Epithelial cell of proximal tubule (primary cell): ENCODE measurements at regions not wholly inside any gene's neighbourhood (a gene's known extent, or its start where the extent isn't known, plus 50 kb on each side); places are given as distances from the start of the nearest gene placed in this dataset.

Experiments
- DNase-seq: peaks from one replicate; pipeline ENCODE4 v3.0.0-alpha.2; 2011; ENCODE audit warnings: low read depth
- H3K4me3 ChIP-seq: 2 replicates; pipeline ENCODE4 v1.5.1; 2011; ENCODE audit warnings: low read depth, mild to moderate bottlenecking, low read length
- CTCF ChIP-seq: conservative IDR thresholded peaks from 2 replicates; pipeline ENCODE4 v1.5.1; 2012; ENCODE audit warnings: low read depth, mild to moderate bottlenecking, low read length

GRCh38 chr19:31500946-31501345, 151.7 kb upstream of the TSHZ3 start:
- no peak for TF ChIP-seq CTCF
- no peak overlapping the region for H3K4me3 ChIP-seq
- no peak for DNase-seq

GRCh38 chr19:31501427-31502195, 152.4 kb upstream of the TSHZ3 start:
- no peak for TF ChIP-seq CTCF
- no peak overlapping the region for H3K4me3 ChIP-seq
- DNase-seq, result no peak

GRCh38 chr19:31502536-31503170, 153.4 kb upstream of the TSHZ3 start:
- no peak for TF ChIP-seq CTCF
- DNase-seq, result no peak
- H3K4me3 ChIP-seq, result no peak overlapping the region

GRCh38 chr19:31503211-31503610, 154.0 kb upstream of the TSHZ3 start:
- no peak overlapping the region for H3K4me3 ChIP-seq
- no peak for TF ChIP-seq CTCF
- DNase-seq, result no peak

GRCh38 chr19:31504221-31504620, 155.0 kb upstream of the TSHZ3 start:
- no peak overlapping the region for H3K4me3 ChIP-seq
- no peak for DNase-seq
- TF ChIP-seq CTCF, result no peak

GRCh38 chr19:31505596-31505910, 156.3 kb upstream of the TSHZ3 start:
- TF ChIP-seq CTCF, result no peak
- no peak for DNase-seq
- no peak overlapping the region for H3K4me3 ChIP-seq

- no peak overlapping the region for H3K4me3 ChIP-seq
- no peak for TF ChIP-seq CTCF
- DNase-seq, result no peak
Observed at GRCh38 chr19:31506102-31506501, 156.9 kb upstream of the TSHZ3 start.
